ENCODE measurements at regions not wholly inside any gene's neighbourhood (a gene's known extent, or its start where the extent isn't known, plus 50 kb on each side); places are given as distances from the start of the nearest gene placed in this dataset.
"Not testable (repeated sequence)": the region's sequence is repeated elsewhere in the genome, so short reads cannot be mapped to it uniquely, and the experiment has no call there.

- not testable (repeated sequence) for FAIRE-seq; H3K36me3 ChIP-seq (ENCODE audit: control insufficient read depth, insufficient read depth, low read length); H3K27me3 ChIP-seq (ENCODE audit: control insufficient read depth, insufficient read depth, low read length); H3K4me3 ChIP-seq (ENCODE audit: low read depth, low read length); DNase-seq (ENCODE audit: low read depth)
These were observed 329.9 kb upstream of the PLGLB2 start for GRCh38 chr2:87417742-87418567.

- not testable (repeated sequence) for H3K27me3 ChIP-seq (ENCODE audit: control insufficient read depth, insufficient read depth, low read length); H3K36me3 ChIP-seq (ENCODE audit: control insufficient read depth, insufficient read depth, low read length); FAIRE-seq; DNase-seq (ENCODE audit: low read depth); H3K4me3 ChIP-seq (ENCODE audit: low read depth, low read length)
These were observed 328.8 kb upstream of the PLGLB2 start for GRCh38 chr2:87418823-87419822.

GRCh38 chr2:87419980-87420379 lies 327.9 kb upstream of the PLGLB2 start:
- FAIRE-seq = not testable (repeated sequence)

GRCh38 chr2:87420954-87421353 lies 326.9 kb upstream of the PLGLB2 start:
- H3K36me3 ChIP-seq (ENCODE audit: control insufficient read depth, insufficient read depth, low read length); DNase-seq (ENCODE audit: low read depth); H3K4me3 ChIP-seq (ENCODE audit: low read depth, low read length); FAIRE-seq; H3K27me3 ChIP-seq (ENCODE audit: control insufficient read depth, insufficient read depth, low read length): not testable (repeated sequence)

More at GRCh38 chr2:87419980-87420379, 327.9 kb upstream of the PLGLB2 start:
- H3K27me3 ChIP-seq (ENCODE audit: control insufficient read depth, insufficient read depth, low read length); DNase-seq (ENCODE audit: low read depth); H3K4me3 ChIP-seq (ENCODE audit: low read depth, low read length); H3K36me3 ChIP-seq (ENCODE audit: control insufficient read depth, insufficient read depth, low read length): not testable (repeated sequence)

GRCh38 chr2:87423796-87424762 lies 323.8 kb upstream of the PLGLB2 start:
- H3K36me3 ChIP-seq (ENCODE audit: control insufficient read depth, insufficient read depth, low read length); H3K27me3 ChIP-seq (ENCODE audit: control insufficient read depth, insufficient read depth, low read length); H3K4me3 ChIP-seq (ENCODE audit: low read depth, low read length); FAIRE-seq; DNase-seq (ENCODE audit: low read depth): not testable (repeated sequence)

- not testable (repeated sequence) for H3K4me3 ChIP-seq (ENCODE audit: low read depth, low read length); FAIRE-seq; H3K27me3 ChIP-seq (ENCODE audit: control insufficient read depth, insufficient read depth, low read length); H3K36me3 ChIP-seq (ENCODE audit: control insufficient read depth, insufficient read depth, low read length); DNase-seq (ENCODE audit: low read depth)
These were observed 323.1 kb upstream of the PLGLB2 start for GRCh38 chr2:87424763-87425154.

- H3K36me3 ChIP-seq (ENCODE audit: control insufficient read depth, insufficient read depth, low read length); H3K27me3 ChIP-seq (ENCODE audit: control insufficient read depth, insufficient read depth, low read length); H3K4me3 ChIP-seq (ENCODE audit: low read depth, low read length); FAIRE-seq; DNase-seq (ENCODE audit: low read depth): not testable (repeated sequence)
These were observed 322.7 kb upstream of the PLGLB2 start for GRCh38 chr2:87425191-87425590.

GRCh38 chr2:87425717-87426116 lies 322.2 kb upstream of the PLGLB2 start:
- H3K4me3 ChIP-seq (ENCODE audit: low read depth, low read length); DNase-seq (ENCODE audit: low read depth); FAIRE-seq; H3K36me3 ChIP-seq (ENCODE audit: control insufficient read depth, insufficient read depth, low read length); H3K27me3 ChIP-seq (ENCODE audit: control insufficient read depth, insufficient read depth, low read length): not testable (repeated sequence)

- DNase-seq (ENCODE audit: low read depth); H3K36me3 ChIP-seq (ENCODE audit: control insufficient read depth, insufficient read depth, low read length); FAIRE-seq; H3K27me3 ChIP-seq (ENCODE audit: control insufficient read depth, insufficient read depth, low read length); H3K4me3 ChIP-seq (ENCODE audit: low read depth, low read length): not testable (repeated sequence)
These were observed 319.3 kb upstream of the PLGLB2 start for GRCh38 chr2:87428452-87429130.

GRCh38 chr2:87429206-87429930 lies 318.5 kb upstream of the PLGLB2 start:
- H3K27me3 ChIP-seq (ENCODE audit: control insufficient read depth, insufficient read depth, low read length); H3K36me3 ChIP-seq (ENCODE audit: control insufficient read depth, insufficient read depth, low read length); FAIRE-seq; H3K4me3 ChIP-seq (ENCODE audit: low read depth, low read length); DNase-seq (ENCODE audit: low read depth): not testable (repeated sequence)

GRCh38 chr2:87429931-87430275 lies 318.0 kb upstream of the PLGLB2 start:
- not testable (repeated sequence) for H3K36me3 ChIP-seq (ENCODE audit: control insufficient read depth, insufficient read depth, low read length); H3K4me3 ChIP-seq (ENCODE audit: low read depth, low read length); DNase-seq (ENCODE audit: low read depth); FAIRE-seq; H3K27me3 ChIP-seq (ENCODE audit: control insufficient read depth, insufficient read depth, low read length)

GRCh38 chr2:87431051-87431450 lies 316.8 kb upstream of the PLGLB2 start:
- FAIRE-seq = not testable (repeated sequence)

More at GRCh38 chr2:87431051-87431450, 316.8 kb upstream of the PLGLB2 start:
- DNase-seq (ENCODE audit: low read depth); H3K36me3 ChIP-seq (ENCODE audit: control insufficient read depth, insufficient read depth, low read length); H3K4me3 ChIP-seq (ENCODE audit: low read depth, low read length); H3K27me3 ChIP-seq (ENCODE audit: control insufficient read depth, insufficient read depth, low read length): not testable (repeated sequence)

Measured in bronchial epithelial cell (primary cell).